ENCODE measurements at regions not wholly inside any gene's neighbourhood (a gene's known extent, or its start where the extent isn't known, plus 50 kb on each side); places are given as distances from the start of the nearest gene placed in this dataset.

DNA sequence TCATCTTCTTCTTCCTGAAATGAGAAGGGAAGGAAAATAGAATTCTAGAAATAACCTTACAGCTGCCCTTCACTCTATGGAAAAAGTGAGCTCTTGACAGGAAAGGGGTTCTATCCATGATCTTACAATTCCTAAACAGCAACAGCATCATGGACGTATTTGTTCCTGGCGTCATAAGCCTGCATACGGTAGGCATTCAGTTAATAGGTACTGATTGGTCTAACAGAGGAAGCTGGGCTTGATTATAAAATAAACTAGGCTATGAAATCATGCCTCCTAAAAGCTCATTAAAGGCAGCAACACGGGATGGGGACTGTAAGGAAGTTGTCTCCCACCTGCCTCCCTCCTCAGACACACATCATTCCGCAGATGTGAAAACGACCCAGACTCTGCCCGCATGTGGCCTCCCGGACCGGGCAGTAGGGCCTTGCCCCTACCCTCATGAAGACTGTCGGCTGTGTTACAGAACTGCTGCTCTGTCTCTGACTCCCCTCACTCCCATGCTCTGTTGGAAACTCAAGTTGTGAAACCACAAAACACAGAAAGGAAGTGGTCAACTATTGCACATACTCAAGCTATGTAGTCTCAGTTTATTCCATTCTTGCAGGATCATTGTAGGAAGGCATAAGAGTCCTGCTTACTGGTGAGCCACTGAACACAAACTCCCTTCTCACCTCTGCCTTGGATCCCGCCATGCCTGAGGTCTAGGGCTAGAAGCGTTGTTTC, 129.8 kb downstream of the DLEU7 start:
- peak; percentile 69 for TF ChIP-seq SPI1 (IDR thresholded peaks at IDR 0.05; ENCODE audit: low read depth, low read length)
- no peak for TF ChIP-seq POLR2A (IDR thresholded peaks at IDR 0.05; ENCODE audit: low read depth, low read length)
- no peak for TF ChIP-seq POU2F2 (IDR thresholded peaks at IDR 0.05; ENCODE audit: low read depth, low read length)
- no peak for TF ChIP-seq POLR2AphosphoS5 (IDR thresholded peaks at IDR 0.05; ENCODE audit: low read depth, low read length)
- no peak for TF ChIP-seq PAX5 (IDR thresholded peaks at IDR 0.05; ENCODE audit: insufficient read depth, low read length, severe bottlenecking)
- peak; percentile 35 for DNase-seq (ENCODE audit: insufficient read length, low spot score)
- FAIRE-seq, result peak; percentile 89

DNA sequence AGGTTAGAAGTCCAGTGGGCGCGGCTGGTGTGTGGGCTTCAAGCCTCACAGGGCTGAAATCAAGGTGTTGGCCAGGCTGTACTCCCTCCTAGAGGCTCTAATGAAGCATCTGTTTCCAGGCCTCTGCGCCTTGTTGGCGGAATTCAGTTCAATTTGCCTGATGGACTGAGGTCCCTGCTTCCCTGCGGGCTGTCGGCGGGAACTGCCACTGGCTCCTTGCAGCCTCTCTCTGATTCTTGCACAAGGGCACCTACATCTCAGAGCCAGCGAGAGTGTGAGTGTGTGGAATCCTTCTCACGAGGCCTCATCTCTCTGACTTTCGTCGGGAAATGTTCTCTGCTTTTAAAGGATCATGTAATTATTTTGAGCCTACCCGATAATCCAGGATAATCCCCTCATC, 128.6 kb downstream of the DLEU7 start:
- no peak for FAIRE-seq
- no peak for TF ChIP-seq POLR2AphosphoS5 (IDR thresholded peaks at IDR 0.05; ENCODE audit: low read depth, low read length)
- no peak for TF ChIP-seq POU2F2 (IDR thresholded peaks at IDR 0.05; ENCODE audit: low read depth, low read length)
- TF ChIP-seq TAF1 (IDR thresholded peaks at IDR 0.05; ENCODE audit: low read depth, low read length), result no peak
- no peak for TF ChIP-seq POLR2A (IDR thresholded peaks at IDR 0.05; ENCODE audit: low read depth, low read length)
- TF ChIP-seq SPI1 (IDR thresholded peaks at IDR 0.05; ENCODE audit: low read depth, low read length), result no peak
- no peak for TF ChIP-seq PAX5 (IDR thresholded peaks at IDR 0.05; ENCODE audit: insufficient read depth, low read length, severe bottlenecking)
- no peak for DNase-seq (ENCODE audit: insufficient read length, low spot score)

DNA sequence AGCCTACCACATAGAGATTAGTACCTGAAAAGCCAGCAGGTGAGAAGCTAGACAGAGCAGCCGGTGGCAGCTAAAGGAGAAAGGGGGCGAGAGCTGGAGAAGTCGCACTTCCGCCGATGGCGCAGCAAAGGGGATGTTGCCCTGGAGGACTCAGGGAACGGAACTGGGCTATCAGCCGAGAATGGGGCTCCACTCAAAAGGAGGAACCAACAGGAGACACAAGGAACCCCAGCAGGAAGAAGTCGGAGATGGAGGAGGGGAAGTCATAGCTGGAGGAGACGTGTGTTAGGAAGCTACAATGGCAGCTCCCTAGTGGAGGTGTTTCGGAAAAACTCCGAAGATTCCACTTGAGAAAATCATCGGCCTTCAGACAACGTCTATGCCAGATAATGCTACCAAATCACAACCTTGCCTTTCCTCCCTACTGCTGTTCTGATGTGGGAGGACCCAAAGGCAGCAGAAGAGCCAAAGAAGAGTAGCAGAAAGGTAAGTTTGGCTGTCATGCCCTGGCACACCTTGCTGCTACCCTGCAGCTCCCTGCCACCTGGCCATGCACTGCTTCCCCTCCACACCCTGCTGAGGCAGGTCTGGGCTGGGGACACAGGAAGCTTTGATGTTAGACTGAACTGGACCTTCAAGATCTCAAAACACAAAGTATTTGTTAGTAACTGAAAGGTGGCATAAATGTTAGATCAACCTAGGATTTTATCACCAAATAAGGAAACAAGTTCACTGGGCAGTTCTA, 127.9 kb downstream of the DLEU7 start:
- no peak for TF ChIP-seq SPI1 (IDR thresholded peaks at IDR 0.05; ENCODE audit: low read depth, low read length)
- TF ChIP-seq POLR2AphosphoS5 (IDR thresholded peaks at IDR 0.05; ENCODE audit: low read depth, low read length), result no peak
- no peak for TF ChIP-seq POLR2A (IDR thresholded peaks at IDR 0.05; ENCODE audit: low read depth, low read length)
- TF ChIP-seq PAX5 (IDR thresholded peaks at IDR 0.05; ENCODE audit: insufficient read depth, low read length, severe bottlenecking), result no peak
- no peak for TF ChIP-seq POU2F2 (IDR thresholded peaks at IDR 0.05; ENCODE audit: low read depth, low read length)
- no peak for TF ChIP-seq TAF1 (IDR thresholded peaks at IDR 0.05; ENCODE audit: low read depth, low read length)
- no peak for DNase-seq (ENCODE audit: insufficient read length, low spot score)
- FAIRE-seq, result no peak

DNA sequence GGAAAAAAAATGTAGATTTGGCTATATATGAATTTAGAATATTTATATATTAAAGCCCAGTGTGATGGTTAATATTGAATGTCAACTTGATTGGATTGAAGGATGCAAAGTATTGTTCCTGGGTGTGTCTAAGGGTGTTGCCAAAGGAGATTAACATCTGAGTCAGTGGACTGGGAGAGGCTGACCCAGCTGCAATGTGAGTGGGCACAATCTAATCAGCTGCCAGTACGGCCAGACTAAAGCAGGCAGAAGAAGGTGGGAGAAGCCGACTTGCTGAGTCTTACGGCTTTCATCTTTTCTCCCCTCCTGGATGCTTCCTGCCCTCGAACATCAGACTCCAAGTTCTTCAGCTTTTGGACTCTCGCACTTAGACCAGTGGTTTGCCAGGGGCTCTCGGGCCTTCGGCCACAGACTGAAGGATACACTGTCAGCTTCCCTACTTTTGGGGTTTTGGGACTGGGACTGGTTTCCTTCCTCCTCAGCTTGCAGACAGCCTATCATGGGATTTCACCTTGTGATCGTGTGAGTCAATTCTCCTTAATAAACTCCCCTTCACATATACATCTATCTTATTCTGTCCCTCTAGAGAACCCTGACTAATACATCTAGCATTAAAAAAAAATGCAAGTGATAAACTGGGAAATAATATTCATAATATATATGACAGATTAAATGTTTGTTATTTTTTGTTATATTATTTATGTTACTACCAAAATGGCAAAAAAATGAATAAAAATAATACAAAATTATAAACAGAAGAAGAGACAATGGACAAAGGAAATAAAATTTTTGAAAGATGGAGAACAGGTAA, 122.4 kb downstream of the DLEU7 start:
- DNase-seq (ENCODE audit: insufficient read length, low spot score), result no peak
- no peak for FAIRE-seq
- no peak for TF ChIP-seq TAF1 (IDR thresholded peaks at IDR 0.05; ENCODE audit: low read depth, low read length)
- TF ChIP-seq POLR2AphosphoS5 (IDR thresholded peaks at IDR 0.05; ENCODE audit: low read depth, low read length), result no peak
- TF ChIP-seq PAX5 (IDR thresholded peaks at IDR 0.05; ENCODE audit: insufficient read depth, low read length, severe bottlenecking), result no peak
- no peak for TF ChIP-seq POLR2A (IDR thresholded peaks at IDR 0.05; ENCODE audit: low read depth, low read length)
- no peak for TF ChIP-seq POU2F2 (IDR thresholded peaks at IDR 0.05; ENCODE audit: low read depth, low read length)
- no peak for TF ChIP-seq SPI1 (IDR thresholded peaks at IDR 0.05; ENCODE audit: low read depth, low read length)

DNA sequence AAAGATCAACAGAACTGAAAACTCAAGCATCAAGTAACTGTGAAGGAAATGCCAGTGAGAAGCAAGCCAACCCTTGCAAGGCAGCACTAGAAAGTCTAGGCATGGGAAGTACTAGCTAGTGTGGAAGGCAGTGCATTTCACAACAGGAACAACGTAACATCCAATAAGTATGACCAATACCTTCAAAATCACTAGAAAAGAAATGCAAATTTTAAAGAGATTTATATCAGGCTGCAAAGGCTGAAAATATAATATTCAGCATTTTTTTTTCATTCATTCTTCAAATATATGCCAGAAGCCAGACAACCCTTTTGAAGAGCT, 121.9 kb downstream of the DLEU7 start:
- no peak for DNase-seq (ENCODE audit: insufficient read length, low spot score)
- TF ChIP-seq TAF1 (IDR thresholded peaks at IDR 0.05; ENCODE audit: low read depth, low read length) (no peak), POLR2A (IDR thresholded peaks at IDR 0.05; ENCODE audit: low read depth, low read length) (no peak), POLR2AphosphoS5 (IDR thresholded peaks at IDR 0.05; ENCODE audit: low read depth, low read length) (no peak), PAX5 (IDR thresholded peaks at IDR 0.05; ENCODE audit: insufficient read depth, low read length, severe bottlenecking) (no peak), SPI1 (IDR thresholded peaks at IDR 0.05; ENCODE audit: low read depth, low read length) (no peak), POU2F2 (IDR thresholded peaks at IDR 0.05; ENCODE audit: low read depth, low read length) (no peak)

DNA sequence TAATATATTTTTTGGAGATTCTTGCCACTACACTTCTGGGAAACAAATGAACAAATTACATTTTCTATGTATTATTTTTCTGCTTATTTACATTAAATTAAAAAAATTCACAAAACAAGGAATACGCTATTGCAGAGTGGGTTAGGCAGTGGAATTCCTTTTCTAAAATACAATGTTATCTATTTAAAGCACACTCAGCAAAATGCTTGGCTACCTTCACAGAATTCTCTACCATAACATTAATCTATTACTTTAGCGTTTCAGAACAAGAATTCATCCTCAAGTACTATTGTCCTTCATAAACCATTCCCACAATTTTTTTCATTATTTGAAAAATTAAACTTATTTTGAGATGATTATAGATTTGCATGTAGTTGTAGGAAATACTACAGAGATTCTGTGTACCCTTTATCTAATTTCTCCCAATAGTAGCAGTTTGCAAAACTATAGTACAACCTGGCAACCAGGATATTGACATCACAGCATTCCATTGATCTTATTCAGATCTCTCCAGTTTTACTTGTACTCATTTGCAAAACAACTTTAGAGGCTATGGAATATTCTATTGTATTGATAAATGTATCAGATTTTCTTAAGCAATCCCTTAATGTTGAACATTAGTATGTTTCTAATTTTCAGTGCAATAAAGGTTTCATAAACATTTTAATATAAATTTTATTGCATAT, 120.9 kb downstream of the DLEU7 start:
- no peak for DNase-seq (ENCODE audit: insufficient read length, low spot score)
- no peak for FAIRE-seq
- TF ChIP-seq TAF1 (IDR thresholded peaks at IDR 0.05; ENCODE audit: low read depth, low read length) (no peak), POLR2AphosphoS5 (IDR thresholded peaks at IDR 0.05; ENCODE audit: low read depth, low read length) (no peak), SPI1 (IDR thresholded peaks at IDR 0.05; ENCODE audit: low read depth, low read length) (no peak), PAX5 (IDR thresholded peaks at IDR 0.05; ENCODE audit: insufficient read depth, low read length, severe bottlenecking) (no peak), POU2F2 (IDR thresholded peaks at IDR 0.05; ENCODE audit: low read depth, low read length) (no peak), POLR2A (IDR thresholded peaks at IDR 0.05; ENCODE audit: low read depth, low read length) (no peak)

More for the DNA sequence above, 121.9 kb downstream of the DLEU7 start:
- FAIRE-seq, result no peak

DNA sequence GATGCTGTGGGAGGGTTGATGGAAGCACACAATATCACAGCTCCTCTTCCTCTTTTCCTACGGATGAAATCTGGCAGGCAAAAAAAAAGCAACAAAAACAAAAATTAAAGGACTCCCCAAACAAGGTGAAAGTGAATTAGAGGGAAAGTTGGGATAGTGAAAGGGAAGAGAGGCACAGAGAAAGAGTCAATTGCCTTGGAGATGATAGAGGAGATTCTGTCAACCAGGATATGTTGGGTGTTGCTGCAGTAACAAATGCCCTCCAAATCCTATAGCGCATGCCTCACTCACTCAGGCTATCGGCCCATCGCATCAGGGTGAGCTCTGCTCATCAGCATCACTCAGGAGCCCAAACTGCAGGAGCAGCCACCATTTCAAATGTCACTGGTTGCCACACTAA, 119.1 kb downstream of the DLEU7 start:
- TF ChIP-seq POU2F2 (IDR thresholded peaks at IDR 0.05; ENCODE audit: low read depth, low read length), result no peak
- no peak for TF ChIP-seq POLR2AphosphoS5 (IDR thresholded peaks at IDR 0.05; ENCODE audit: low read depth, low read length)
- no peak for TF ChIP-seq TAF1 (IDR thresholded peaks at IDR 0.05; ENCODE audit: low read depth, low read length)
- TF ChIP-seq SPI1 (IDR thresholded peaks at IDR 0.05; ENCODE audit: low read depth, low read length), result no peak
- FAIRE-seq, result no peak
- no peak for DNase-seq (ENCODE audit: insufficient read length, low spot score)

DNA sequence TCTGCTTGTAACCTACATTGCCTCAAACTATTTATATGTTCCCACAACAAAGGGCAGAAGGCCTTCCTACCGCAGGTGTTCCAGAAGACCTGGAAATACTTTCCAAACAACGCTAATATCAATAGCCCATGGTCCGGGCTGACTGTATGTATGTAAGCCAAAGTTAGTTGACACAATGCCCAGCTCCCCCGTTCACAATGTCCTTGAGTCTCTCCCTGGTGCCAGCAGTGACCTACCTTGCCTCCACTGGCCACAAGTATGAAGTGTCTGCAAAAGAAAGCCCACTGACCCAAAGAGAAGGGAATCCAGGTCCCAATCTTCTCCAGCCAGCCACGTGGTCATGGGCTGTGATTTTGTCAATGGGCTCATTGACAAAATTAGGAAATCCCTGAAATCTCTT, 118.6 kb downstream of the DLEU7 start:
- FAIRE-seq (no peak), DNase-seq (ENCODE audit: insufficient read length, low spot score) (no peak)
- TF ChIP-seq POLR2A (IDR thresholded peaks at IDR 0.05; ENCODE audit: low read depth, low read length), result no peak
- TF ChIP-seq SPI1 (IDR thresholded peaks at IDR 0.05; ENCODE audit: low read depth, low read length), result no peak
- no peak for TF ChIP-seq POU2F2 (IDR thresholded peaks at IDR 0.05; ENCODE audit: low read depth, low read length)
- no peak for TF ChIP-seq PAX5 (IDR thresholded peaks at IDR 0.05; ENCODE audit: insufficient read depth, low read length, severe bottlenecking)
- TF ChIP-seq TAF1 (IDR thresholded peaks at IDR 0.05; ENCODE audit: low read depth, low read length), result no peak
- TF ChIP-seq POLR2AphosphoS5 (IDR thresholded peaks at IDR 0.05; ENCODE audit: low read depth, low read length), result no peak

Data from GM12891 (cell line).